Fibroblast of mammary gland (primary cell): ENCODE measurements at regions not wholly inside any gene's neighbourhood (a gene's known extent, or its start where the extent isn't known, plus 50 kb on each side); places are given as distances from the start of the nearest gene placed in this dataset.
"Not testable (repeated sequence)": the region's sequence is repeated elsewhere in the genome, so short reads cannot be mapped to it uniquely, and the experiment has no call there.

Experiments
- DNase-seq: peaks from one replicate; pipeline ENCODE4 v3.0.0-alpha.2; 2010; ENCODE audit warnings: low read depth
- H3K4me3 ChIP-seq: 2 replicates; pipeline ENCODE4 v1.5.1; 2011; ENCODE audit warnings: low read depth, mild to moderate bottlenecking, low read length, moderate library complexity; ENCODE audit not compliant: control insufficient read depth

DNA sequence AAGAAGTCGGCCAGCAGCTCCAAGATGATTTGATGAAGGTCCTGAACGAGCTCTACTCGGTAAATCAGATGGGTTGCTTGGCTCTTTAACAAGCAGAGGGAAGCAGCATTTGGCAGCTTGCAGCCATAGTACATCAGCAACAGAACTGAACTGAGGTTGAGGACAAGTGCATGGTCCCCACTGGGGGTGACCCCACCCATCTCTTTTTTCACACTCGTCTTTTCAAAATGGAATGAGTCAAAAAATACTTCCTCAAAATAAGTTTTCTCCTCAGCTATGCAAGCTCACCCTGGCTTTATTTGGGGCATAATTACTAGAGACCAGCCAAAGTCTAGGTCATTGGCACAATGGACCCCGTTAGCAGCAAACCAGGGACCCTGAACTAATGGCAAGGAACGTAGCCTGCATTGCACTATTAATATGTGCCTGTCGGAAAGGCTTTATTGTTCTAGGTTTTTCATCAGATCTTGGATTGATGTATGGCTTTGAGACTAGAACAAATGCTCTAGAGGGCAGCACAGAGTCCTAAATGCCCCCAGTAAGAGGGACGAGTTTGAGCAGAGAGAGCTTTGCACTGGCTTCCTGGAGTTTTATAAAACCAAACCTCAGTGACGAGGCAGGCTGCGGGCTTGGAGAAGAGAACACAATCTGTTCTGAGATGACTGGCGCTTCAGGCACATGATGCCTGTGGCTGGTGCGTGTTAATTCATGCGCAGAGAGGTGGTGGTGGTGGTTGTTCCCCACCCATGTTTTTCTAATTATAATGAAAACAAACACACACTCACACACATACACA is 74.2 kb upstream of the FAM72C start:
- DNase-seq: peak; percentile 6
- not testable (repeated sequence) for H3K4me3 ChIP-seq

DNA sequence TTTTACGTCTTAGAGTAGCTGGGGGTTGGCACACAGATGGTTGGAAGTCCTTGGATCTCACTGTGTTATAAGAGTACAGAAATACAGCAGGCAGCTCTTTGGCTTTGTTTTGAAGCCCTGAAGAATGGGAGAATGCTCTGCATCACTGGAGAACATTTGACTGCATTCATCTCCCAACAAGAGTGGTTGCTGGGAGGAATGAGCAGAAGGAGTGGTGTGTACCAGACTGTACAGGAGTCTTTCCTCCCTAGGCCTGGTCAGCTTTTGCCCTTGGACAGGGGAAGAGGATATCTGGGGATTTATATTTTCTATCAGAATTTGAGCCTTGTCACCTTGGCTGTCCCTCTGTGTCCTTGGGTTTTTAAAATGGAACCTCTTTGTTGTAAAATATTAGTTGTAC is 70.5 kb upstream of the FAM72C start:
- not testable (repeated sequence) for H3K4me3 ChIP-seq, DNase-seq

DNA sequence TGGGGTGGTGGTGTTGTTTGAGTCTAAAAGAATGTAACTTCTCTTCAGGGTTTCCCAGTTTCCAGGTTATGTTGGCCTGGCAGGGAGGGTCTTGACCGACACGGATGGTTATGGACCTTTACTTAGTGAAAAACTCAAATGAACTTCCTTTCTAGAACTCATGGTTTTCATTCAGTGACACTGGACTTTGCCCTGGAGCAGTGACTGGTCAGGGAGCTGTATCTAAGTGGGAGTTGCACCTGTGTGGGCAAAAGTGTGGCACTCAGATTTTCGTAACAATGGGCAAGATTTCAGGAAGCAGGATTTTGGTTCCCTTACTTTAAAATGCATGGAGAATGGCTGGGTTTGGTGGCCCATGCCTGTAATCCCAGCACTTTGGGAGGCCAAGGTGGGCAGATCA is 68.5 kb upstream of the FAM72C start:
- DNase-seq, H3K4me3 ChIP-seq: not testable (repeated sequence)

DNA sequence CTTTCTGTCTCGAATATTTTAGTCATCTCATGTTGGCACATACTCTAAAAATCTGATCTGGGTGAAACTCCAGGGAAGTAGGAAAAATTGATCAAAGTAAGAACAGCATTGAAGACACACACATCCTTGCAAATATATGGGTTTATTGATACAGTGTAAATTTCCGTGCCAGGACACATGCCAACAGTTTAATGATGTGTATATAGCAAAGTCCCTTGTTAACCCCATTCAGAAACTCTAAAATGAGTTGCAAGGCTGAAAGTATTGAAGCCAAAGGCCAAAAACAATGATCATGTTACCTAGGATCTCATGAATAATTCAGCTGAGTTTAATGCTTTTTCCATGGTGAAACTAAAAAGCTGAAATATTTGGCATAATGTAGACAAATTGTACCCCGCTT is 62.3 kb upstream of the FAM72C start:
- not testable (repeated sequence) for H3K4me3 ChIP-seq, DNase-seq

DNA sequence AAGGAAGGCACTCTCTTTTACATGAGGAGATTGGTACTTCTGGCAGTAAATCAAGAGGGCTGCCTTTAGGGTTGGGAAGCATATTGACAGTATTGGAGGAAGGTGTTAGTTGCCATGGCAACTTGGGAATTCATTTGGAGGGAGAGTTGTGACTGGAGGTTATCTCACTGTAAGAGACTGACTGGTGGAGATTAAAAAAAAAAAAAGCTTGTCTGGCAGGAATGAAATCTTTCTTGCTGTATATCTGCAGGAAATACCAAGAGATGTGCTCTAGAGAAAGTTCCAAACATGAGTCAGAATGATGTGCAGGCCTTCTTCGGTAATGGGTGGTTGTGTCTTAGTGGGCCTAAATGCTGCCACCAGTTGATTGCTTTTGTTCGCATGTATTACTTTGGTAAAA is 59.8 kb upstream of the FAM72C start:
- not testable (repeated sequence) for DNase-seq

DNA sequence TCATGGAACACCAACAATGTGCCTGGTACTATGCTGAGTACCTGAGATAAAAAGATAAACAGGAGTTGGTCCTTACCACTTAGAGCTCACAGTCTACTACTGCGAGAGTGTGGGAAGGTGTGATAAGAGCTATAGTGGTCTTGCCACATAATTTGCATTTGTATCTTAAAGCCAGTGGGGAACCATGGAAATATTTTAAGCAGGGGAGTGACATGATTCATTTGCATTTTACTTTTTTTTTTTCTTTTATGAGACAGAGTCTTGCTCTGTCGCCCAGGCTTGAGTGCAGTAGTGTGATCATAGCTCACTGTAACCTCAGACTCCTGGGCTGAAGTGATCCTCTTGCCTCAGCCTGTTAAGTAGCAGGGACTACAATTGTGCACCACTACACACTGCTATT is 54.2 kb upstream of the FAM72C start:
- H3K4me3 ChIP-seq, DNase-seq: not testable (repeated sequence)

More for the DNA sequence above, 59.8 kb upstream of the FAM72C start:
- not testable (repeated sequence) for H3K4me3 ChIP-seq

DNA sequence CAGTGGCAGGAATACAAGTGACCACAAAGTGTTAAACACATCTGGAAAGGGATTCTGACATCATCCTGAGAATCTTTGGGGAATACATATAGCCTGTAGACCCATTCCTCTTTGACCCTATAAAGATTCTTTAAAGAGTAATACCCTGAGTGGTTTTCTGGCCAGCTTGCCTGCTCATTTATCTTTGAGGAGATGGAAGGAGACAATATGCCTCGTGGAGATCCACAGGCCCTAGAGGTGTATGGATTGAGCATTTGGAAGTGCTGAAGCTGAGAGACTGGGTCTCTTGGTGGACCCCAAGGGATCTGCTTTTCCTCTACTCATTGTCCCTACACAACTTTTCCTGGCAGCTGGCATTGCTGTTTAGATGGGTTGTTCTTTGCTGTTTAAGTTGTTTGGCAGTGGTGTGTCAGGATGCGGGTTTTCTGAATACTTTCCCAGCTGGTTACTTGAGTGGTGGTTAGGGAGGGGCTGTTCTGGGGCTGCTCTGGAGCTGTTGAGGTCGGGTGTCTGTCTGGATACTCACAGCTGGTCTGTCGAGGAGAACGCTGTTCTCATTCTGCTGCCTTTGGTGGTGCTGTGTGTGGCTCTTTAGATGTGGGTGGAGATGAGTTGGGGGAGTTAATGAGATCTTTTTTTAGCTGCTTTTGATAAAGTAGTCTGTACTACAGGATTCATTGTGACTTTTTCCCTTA is 50.1 kb upstream of the FAM72C start:
- not testable (repeated sequence) for DNase-seq, H3K4me3 ChIP-seq
